ENCODE measurements at regions not wholly inside any gene's neighbourhood (a gene's known extent, or its start where the extent isn't known, plus 50 kb on each side); places are given as distances from the start of the nearest gene placed in this dataset.
"Not testable (repeated sequence)": the region's sequence is repeated elsewhere in the genome, so short reads cannot be mapped to it uniquely, and the experiment has no call there.

GRCh38 chr1:188825471-188825870, 1652.2 kb downstream of the BRINP3 start:
- DNase-seq (ENCODE audit: low spot score): no peak
- TF ChIP-seq CTCF (IDR thresholded peaks at IDR 0.05; ENCODE audit: extremely low read depth, missing control alignments): no peak

- DNase-seq (ENCODE audit: low spot score): no peak
- no peak for TF ChIP-seq CTCF (IDR thresholded peaks at IDR 0.05; ENCODE audit: extremely low read depth, missing control alignments)
Observed at GRCh38 chr1:188826800-188827199, 1650.9 kb downstream of the BRINP3 start.

- TF ChIP-seq CTCF (IDR thresholded peaks at IDR 0.05; ENCODE audit: extremely low read depth, missing control alignments): no peak
- DNase-seq (ENCODE audit: low spot score): no peak
Observed at GRCh38 chr1:188827400-188827799, 1650.3 kb downstream of the BRINP3 start.

GRCh38 chr1:188841111-188841696, 1636.5 kb downstream of the BRINP3 start:
- not testable (repeated sequence) for DNase-seq (ENCODE audit: low spot score)

GRCh38 chr1:188846468-188846867, 1631.2 kb downstream of the BRINP3 start:
- DNase-seq (ENCODE audit: low spot score): no peak
- TF ChIP-seq CTCF (IDR thresholded peaks at IDR 0.05; ENCODE audit: extremely low read depth, missing control alignments): no peak

- no peak for DNase-seq (ENCODE audit: low spot score)
- no peak for TF ChIP-seq CTCF (IDR thresholded peaks at IDR 0.05; ENCODE audit: extremely low read depth, missing control alignments)
Observed at GRCh38 chr1:188857526-188858087, 1620.1 kb downstream of the BRINP3 start.

- DNase-seq (ENCODE audit: low spot score): no peak
- TF ChIP-seq CTCF (IDR thresholded peaks at IDR 0.05; ENCODE audit: extremely low read depth, missing control alignments): no peak
Observed at GRCh38 chr1:188867614-188868013, 1610.0 kb downstream of the BRINP3 start.

GRCh38 chr1:188871164-188871563, 1606.5 kb downstream of the BRINP3 start:
- no peak for DNase-seq (ENCODE audit: low spot score)
- TF ChIP-seq CTCF (IDR thresholded peaks at IDR 0.05; ENCODE audit: extremely low read depth, missing control alignments): no peak
